ENCODE measurements at regions not wholly inside any gene's neighbourhood (a gene's known extent, or its start where the extent isn't known, plus 50 kb on each side); places are given as distances from the start of the nearest gene placed in this dataset.
"Not testable (repeated sequence)": the region's sequence is repeated elsewhere in the genome, so short reads cannot be mapped to it uniquely, and the experiment has no call there.

- H3K4me1 ChIP-seq, result no peaks in the 10 kb centered on the region
- H3K9me3 ChIP-seq, result no peaks in the 10 kb centered on the region
- H3K27me3 ChIP-seq, result no peaks in the 10 kb centered on the region
- 78% methylated on average over 3 of the region's 3 CpGs for WGBS
- no peaks in the 10 kb centered on the region for H3K36me3 ChIP-seq
- H3K4me3 ChIP-seq, result no peak overlapping the region
- no peak overlapping the region for H3K27ac ChIP-seq
- DNase-seq (ENCODE audit: low spot score in 2 of 2), result no peak
- TF ChIP-seq POLR2AphosphoS5 (IDR thresholded peaks at IDR 0.05) (no peak), EP300 (IDR thresholded peaks at IDR 0.05) (no peak), POLR2A (IDR thresholded peaks at IDR 0.05) (no peak), CTCF (IDR thresholded peaks at IDR 0.05) (no peak)
Measured at GRCh38 chr5:158236511-158237335, 377.8 kb upstream of the CLINT1 start.

GRCh38 chr5:158235159-158235547 lies 376.2 kb upstream of the CLINT1 start:
- DNase-seq (ENCODE audit: low spot score in 2 of 2), result no peak
- Histone ChIP-seq H3K36me3 (no peaks in the 10 kb centered on the region), H3K9me3 (no peaks in the 10 kb centered on the region), H3K4me3 (no peak overlapping the region), H3K27ac (no peak overlapping the region), H3K27me3 (no peaks in the 10 kb centered on the region), H3K4me1 (no peaks in the 10 kb centered on the region)
- TF ChIP-seq CTCF (IDR thresholded peaks at IDR 0.05) (no peak), POLR2AphosphoS5 (IDR thresholded peaks at IDR 0.05) (no peak), POLR2A (IDR thresholded peaks at IDR 0.05) (no peak)
- 87% methylated on average over 4 of the region's 4 CpGs for WGBS

GRCh38 chr5:158234323-158235158 lies 375.6 kb upstream of the CLINT1 start:
- Histone ChIP-seq H3K4me1 (no peaks in the 10 kb centered on the region), H3K9me3 (no peaks in the 10 kb centered on the region), H3K4me3 (no peak overlapping the region), H3K27me3 (no peaks in the 10 kb centered on the region), H3K27ac (no peak overlapping the region), H3K36me3 (no peaks in the 10 kb centered on the region)
- no peak for TF ChIP-seq CTCF (IDR thresholded peaks at IDR 0.05)
- no peak for TF ChIP-seq POLR2A (IDR thresholded peaks at IDR 0.05)
- TF ChIP-seq POLR2AphosphoS5 (IDR thresholded peaks at IDR 0.05), result no peak
- no peak for TF ChIP-seq EP300 (IDR thresholded peaks at IDR 0.05)
- 67% methylated on average over 11 of the region's 11 CpGs for WGBS
- DNase-seq (ENCODE audit: low spot score in 2 of 2), result no peak

GRCh38 chr5:158233735-158234322 lies 374.9 kb upstream of the CLINT1 start:
- Histone ChIP-seq H3K9me3 (no peaks in the 10 kb centered on the region), H3K36me3 (no peaks in the 10 kb centered on the region), H3K27me3 (no peaks in the 10 kb centered on the region), H3K27ac (no peak overlapping the region), H3K4me1 (no peaks in the 10 kb centered on the region), H3K4me3 (no peak overlapping the region)
- no peak for DNase-seq (ENCODE audit: low spot score in 2 of 2)
- WGBS, result 78% methylated on average over 2 of the region's 2 CpGs
- TF ChIP-seq CTCF (IDR thresholded peaks at IDR 0.05) (no peak), POLR2A (IDR thresholded peaks at IDR 0.05) (no peak), POLR2AphosphoS5 (IDR thresholded peaks at IDR 0.05) (no peak), EP300 (IDR thresholded peaks at IDR 0.05) (no peak)

GRCh38 chr5:158227314-158227713 lies 368.4 kb upstream of the CLINT1 start:
- H3K4me1 ChIP-seq; H3K27ac ChIP-seq; H3K9me3 ChIP-seq; DNase-seq (ENCODE audit: low spot score in 2 of 2); H3K36me3 ChIP-seq; H3K27me3 ChIP-seq; H3K4me3 ChIP-seq: not testable (repeated sequence)
- WGBS, result 93% methylated on average over 5 of the region's 5 CpGs
